Fibroblast of lung (primary cell): ENCODE measurements at regions not wholly inside any gene's neighbourhood (a gene's known extent, or its start where the extent isn't known, plus 50 kb on each side); places are given as distances from the start of the nearest gene placed in this dataset.

Experiments
- DNase-seq, 2 donors: peaks; one replicate each; pipeline versions ENCODE4 v3.0.0 to v3.0.0-alpha.2; 2010; ENCODE audit warnings: low read depth in 2 of 2
- H2AFZ ChIP-seq: 2 replicates; pipeline ENCODE4 v1.5.1; 2012; ENCODE audit warnings: low read length, control low read depth, inconsistent platforms
- H3K27ac ChIP-seq: 2 replicates; pipeline ENCODE4 v1.5.1; 2011; ENCODE audit warnings: low read length, control low read depth; ENCODE audit not compliant: insufficient read depth
- H3K27me3 ChIP-seq: 2 replicates; pipeline ENCODE4 v1.5.1; 2011; ENCODE audit warnings: mild to moderate bottlenecking, low read length; ENCODE audit not compliant: control insufficient read depth, insufficient read depth
- H3K36me3 ChIP-seq: 2 replicates; pipeline ENCODE4 v1.5.1; 2011; ENCODE audit warnings: low read length; ENCODE audit not compliant: control insufficient read depth, insufficient read depth
- H3K4me1 ChIP-seq: 2 replicates; pipeline ENCODE4 v1.5.1; 2011; ENCODE audit warnings: low read length; ENCODE audit not compliant: control insufficient read depth, insufficient read depth; ENCODE audit errors: extremely low read depth
- H3K4me2 ChIP-seq: 2 replicates; pipeline ENCODE4 v1.5.1; 2011; ENCODE audit warnings: low read length, control low read depth; ENCODE audit not compliant: insufficient read depth; ENCODE audit errors: extremely low read depth
- H3K4me3 ChIP-seq, 4 experiments: fragments of 200-600 bp in 1 of 4; sonication (generic) in 1 of 4; replicated peaks in 1 of 4; 2 replicates each; pipeline ENCODE4 v1.5.1; 2011 to 2016; ENCODE audit warnings: low read length in 4 of 4, low read depth in 3 of 4, mild to moderate bottlenecking in 3 of 4, control low read depth in 2 of 4, inconsistent platforms in 1 of 4, mixed read lengths in 1 of 4; ENCODE audit not compliant: insufficient read depth in 1 of 4; ENCODE audit errors: control extremely low read depth in 1 of 4
- H3K79me2 ChIP-seq: 2 replicates; pipeline ENCODE4 v1.5.1; 2012; ENCODE audit warnings: mild to moderate bottlenecking, low read length, inconsistent platforms; ENCODE audit not compliant: control insufficient read depth, insufficient read depth
- H3K9ac ChIP-seq: 2 replicates; pipeline ENCODE4 v1.5.1; 2011; ENCODE audit warnings: mild to moderate bottlenecking, low read length, control low read depth; ENCODE audit not compliant: insufficient read depth
- H3K9me3 ChIP-seq: 2 replicates; pipeline ENCODE4 v1.5.1; 2012; ENCODE audit warnings: low read depth, low read length; ENCODE audit not compliant: control insufficient read depth, insufficient read depth
- H4K20me1 ChIP-seq: 2 replicates; pipeline ENCODE4 v1.5.1; 2011; ENCODE audit warnings: low read length; ENCODE audit not compliant: control insufficient read depth, insufficient read depth; ENCODE audit errors: extremely low read depth
- CTCF ChIP-seq, 2 donors: IDR thresholded peaks in 1 of 2; conservative IDR thresholded peaks in 1 of 2; 1 replicate in 1 of 2; 2 replicates in 1 of 2; pipeline ENCODE4 v1.5.1; 2011 to 2012; ENCODE audit warnings: low read length in 2 of 2, control low read depth in 1 of 2, inconsistent platforms in 1 of 2, low read depth in 1 of 2, mild to moderate bottlenecking in 1 of 2
- EZH2 ChIP-seq: IDR thresholded peaks from 2 replicates; pipeline ENCODE4 v1.5.1; 2012; ENCODE audit warnings: low read length, control low read depth, mild to moderate bottlenecking; ENCODE audit errors: missing control alignments

GRCh38 chr18:55111271-55111670 is 152.0 kb upstream of the CCDC68 start:
- H3K4me3 ChIP-seq, result no peak overlapping the region
- H3K9me3 ChIP-seq, result no peaks in the 10 kb centered on the region
- no peaks in the 10 kb centered on the region for H3K4me1 ChIP-seq
- no peak overlapping the region for H3K4me2 ChIP-seq
- H4K20me1 ChIP-seq, result no peaks in the 10 kb centered on the region
- no peaks in the 10 kb centered on the region for H3K79me2 ChIP-seq
- no peak for DNase-seq
- TF ChIP-seq EZH2 (no peak), CTCF (conservative IDR thresholded peaks at IDR 0.05 in 1 of 2, IDR thresholded peaks at IDR 0.05 in 1 of 2; ENCODE audit: low read depth in 1 of 2, low read length in 2 of 2) (no peak)
- H3K27me3 ChIP-seq, result no peaks in the 10 kb centered on the region
- H3K36me3 ChIP-seq, result no peaks in the 10 kb centered on the region
- H3K27ac ChIP-seq, result no peak overlapping the region
- no peak overlapping the region for H2AFZ ChIP-seq
- no peak overlapping the region for H3K9ac ChIP-seq

GRCh38 chr18:55110436-55110835 is 151.2 kb upstream of the CCDC68 start:
- H3K9ac ChIP-seq, result no peak overlapping the region
- H3K36me3 ChIP-seq, result no peaks in the 10 kb centered on the region
- no peaks in the 10 kb centered on the region for H4K20me1 ChIP-seq
- no peak overlapping the region for H3K27ac ChIP-seq
- no peak overlapping the region for H3K4me3 ChIP-seq
- H3K27me3 ChIP-seq, result no peaks in the 10 kb centered on the region
- H3K4me2 ChIP-seq, result no peak overlapping the region
- no peaks in the 10 kb centered on the region for H3K4me1 ChIP-seq
- H3K9me3 ChIP-seq, result no peaks in the 10 kb centered on the region
- no peaks in the 10 kb centered on the region for H3K79me2 ChIP-seq
- peak in 1 of 2 donors; percentile 54 for DNase-seq
- TF ChIP-seq CTCF (conservative IDR thresholded peaks at IDR 0.05 in 1 of 2, IDR thresholded peaks at IDR 0.05 in 1 of 2; ENCODE audit: low read depth in 1 of 2, low read length in 2 of 2) (no peak), EZH2 (no peak)
- H2AFZ ChIP-seq, result peak overlapping the region; percentile 4

- Histone ChIP-seq H3K9ac (no peak overlapping the region), H3K4me2 (no peak overlapping the region), H3K27ac (no peak overlapping the region)
Measured at GRCh38 chr18:55109818-55110414, 150.7 kb upstream of the CCDC68 start.

More at GRCh38 chr18:55109818-55110414, 150.7 kb upstream of the CCDC68 start:
- Histone ChIP-seq H3K79me2 (no peaks in the 10 kb centered on the region), H3K36me3 (no peaks in the 10 kb centered on the region), H3K27me3 (no peaks in the 10 kb centered on the region), H2AFZ (no peak overlapping the region), H3K4me3 (no peak overlapping the region), H3K4me1 (no peaks in the 10 kb centered on the region), H4K20me1 (no peaks in the 10 kb centered on the region), H3K9me3 (no peaks in the 10 kb centered on the region)
- TF ChIP-seq CTCF (conservative IDR thresholded peaks at IDR 0.05 in 1 of 2, IDR thresholded peaks at IDR 0.05 in 1 of 2; ENCODE audit: low read depth in 1 of 2, low read length in 2 of 2), result no peak
- TF ChIP-seq EZH2, result no peak
- no peak for DNase-seq
